MM.1S (cell line): ENCODE measurements at regions not wholly inside any gene's neighbourhood (a gene's known extent, or its start where the extent isn't known, plus 50 kb on each side); places are given as distances from the start of the nearest gene placed in this dataset.

ENCODE experiments used
- CTCF ChIP-seq: fragments of 300-600 bp; sonication (generic); IDR thresholded peaks from 2 replicates; pipeline ENCODE4 v1.5.1; 2016; ENCODE audit warnings: antibody characterized with exemption, low read length, mixed read lengths
- EZH2phosphoT487 ChIP-seq: fragments of 300-600 bp; sonication (generic); IDR thresholded peaks from 2 replicates; pipeline ENCODE4 v1.6.1; 2018; ENCODE audit warnings: antibody characterized with exemption, low read length

GRCh38 chr6:3939368-3939958 is 90.3 kb downstream of the FAM50B start:
- no peak for TF ChIP-seq CTCF
- TF ChIP-seq EZH2phosphoT487 = no peak
